HG02588 (cell line): ENCODE measurements at regions not wholly inside any gene's neighbourhood (a gene's known extent, or its start where the extent isn't known, plus 50 kb on each side); places are given as distances from the start of the nearest gene placed in this dataset.
"Not testable (repeated sequence)": the region's sequence is repeated elsewhere in the genome, so short reads cannot be mapped to it uniquely, and the experiment has no call there.

Experiments
- ATAC-seq: cut with Tn5 transposase; IDR thresholded peaks from one replicate; pipeline ENCODE4 v1.9.1; 2021; ENCODE audit warnings: mild to moderate bottlenecking, moderate library complexity; ENCODE audit not compliant: unreplicated experiment

DNA sequence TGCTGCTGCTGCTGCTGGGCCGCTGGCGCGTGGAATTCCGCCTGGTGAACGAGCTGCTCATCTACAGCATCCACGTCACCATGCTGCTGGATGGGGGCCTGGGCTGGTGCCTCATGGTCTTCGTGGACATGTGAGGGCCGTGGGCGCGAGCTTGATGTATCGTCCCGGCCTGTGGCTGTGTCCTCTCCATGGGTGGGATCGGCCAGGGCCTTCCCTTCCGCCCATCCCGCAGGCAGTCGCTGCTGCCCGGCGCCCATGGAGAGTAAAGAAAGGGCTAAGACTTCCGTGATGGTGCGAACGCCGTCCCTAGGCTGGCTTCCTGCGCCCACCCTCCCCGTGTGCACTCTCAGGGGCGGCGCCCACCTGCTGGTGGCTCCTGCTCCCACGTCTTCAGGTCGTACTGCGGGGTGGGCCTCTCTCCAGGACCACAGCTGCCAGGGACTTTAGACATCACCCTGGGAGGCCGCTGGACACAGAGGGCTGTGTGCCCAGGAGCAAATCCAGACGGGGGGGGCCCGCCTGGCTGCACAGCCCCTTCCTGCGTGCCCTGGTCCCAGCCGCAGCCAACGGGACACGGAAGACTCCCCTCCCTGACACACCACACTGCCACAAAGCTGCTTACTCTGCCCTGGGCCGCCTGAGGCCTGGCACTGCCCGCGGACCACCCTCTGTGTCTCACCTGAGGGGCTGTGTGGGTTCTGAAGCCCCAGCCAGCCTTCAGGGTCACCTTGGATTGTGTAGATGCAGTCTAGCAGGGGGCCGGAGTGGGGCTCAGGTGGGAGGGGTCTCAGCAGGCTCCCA is 167.5 kb downstream of the SEPTIN7 start:
- no peak for ATAC-seq

DNA sequence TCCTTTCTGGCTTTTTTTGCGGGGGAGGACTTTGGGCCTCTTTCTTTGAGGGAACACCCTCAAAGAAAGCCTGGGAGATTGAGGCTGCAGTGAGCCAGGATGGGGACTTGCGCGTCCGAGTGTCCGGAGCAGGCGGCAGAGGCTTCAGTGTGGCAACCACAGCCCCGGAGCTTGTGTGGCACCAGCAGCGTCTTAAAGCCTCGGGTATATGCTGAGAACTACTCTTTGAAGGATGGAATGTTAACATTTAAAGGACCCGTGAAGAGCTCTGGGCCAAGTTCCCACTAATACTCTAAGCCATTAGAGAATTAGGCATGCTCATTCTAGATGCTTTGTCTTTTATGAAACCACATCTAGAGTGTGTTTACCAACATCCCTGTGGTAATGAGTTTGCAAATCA is 168.2 kb downstream of the SEPTIN7 start:
- no peak for ATAC-seq

DNA sequence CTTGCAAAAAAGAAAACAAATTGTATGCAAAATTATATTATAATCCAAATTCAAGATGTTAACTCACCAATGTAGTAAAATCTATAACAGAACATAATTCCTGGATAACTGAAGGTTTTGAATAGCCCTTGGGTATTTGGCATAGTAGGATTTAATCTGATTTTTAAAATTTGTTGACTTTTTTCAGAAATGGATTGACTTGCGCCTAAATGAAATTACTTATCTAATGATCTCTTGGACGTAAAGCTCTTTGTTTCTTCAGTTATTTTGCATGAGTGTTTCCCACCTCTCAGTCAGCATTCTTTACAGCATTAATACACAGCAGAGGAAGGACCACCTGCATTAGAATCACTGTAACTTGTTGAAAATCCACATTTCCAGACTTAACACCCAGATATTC is 169.6 kb downstream of the SEPTIN7 start:
- ATAC-seq, result no peak

DNA sequence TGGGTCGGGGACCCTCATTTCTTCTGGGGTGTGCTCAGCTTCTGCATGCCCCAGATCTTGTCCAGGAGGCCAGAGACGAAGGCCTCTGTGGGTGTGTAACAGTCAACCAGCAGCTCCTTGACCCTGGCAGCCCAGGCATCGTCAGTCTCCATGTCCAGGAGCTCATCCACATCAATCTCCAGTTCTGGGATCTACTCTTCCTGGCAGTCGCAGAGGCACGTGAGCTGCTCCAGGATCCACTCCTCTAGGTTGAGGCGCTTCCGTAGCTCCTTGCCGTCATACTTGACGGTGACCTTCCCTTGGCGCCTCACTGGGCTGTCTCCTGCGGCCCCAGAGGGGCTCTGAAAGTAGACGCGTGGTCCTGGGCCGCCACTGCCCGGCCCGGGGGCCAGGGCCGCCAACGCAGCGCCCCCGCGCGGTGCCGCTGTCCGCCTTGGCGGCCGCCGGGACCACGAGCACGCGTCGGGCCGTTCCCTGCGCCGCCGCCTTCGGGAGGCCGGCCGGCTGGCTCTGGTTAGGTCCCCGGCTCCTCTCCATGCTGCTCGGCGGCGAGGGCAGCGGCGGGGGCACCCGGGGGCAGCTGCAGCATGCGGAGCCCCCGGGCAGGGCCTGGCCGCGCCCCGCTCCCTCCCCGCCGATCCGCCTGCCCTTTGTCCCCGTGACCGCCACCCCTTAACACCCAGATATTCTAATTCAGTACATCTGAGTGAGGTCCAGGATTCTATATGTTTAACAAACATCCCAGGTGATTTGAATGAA is 170.5 kb downstream of the SEPTIN7 start:
- no peak for ATAC-seq

DNA sequence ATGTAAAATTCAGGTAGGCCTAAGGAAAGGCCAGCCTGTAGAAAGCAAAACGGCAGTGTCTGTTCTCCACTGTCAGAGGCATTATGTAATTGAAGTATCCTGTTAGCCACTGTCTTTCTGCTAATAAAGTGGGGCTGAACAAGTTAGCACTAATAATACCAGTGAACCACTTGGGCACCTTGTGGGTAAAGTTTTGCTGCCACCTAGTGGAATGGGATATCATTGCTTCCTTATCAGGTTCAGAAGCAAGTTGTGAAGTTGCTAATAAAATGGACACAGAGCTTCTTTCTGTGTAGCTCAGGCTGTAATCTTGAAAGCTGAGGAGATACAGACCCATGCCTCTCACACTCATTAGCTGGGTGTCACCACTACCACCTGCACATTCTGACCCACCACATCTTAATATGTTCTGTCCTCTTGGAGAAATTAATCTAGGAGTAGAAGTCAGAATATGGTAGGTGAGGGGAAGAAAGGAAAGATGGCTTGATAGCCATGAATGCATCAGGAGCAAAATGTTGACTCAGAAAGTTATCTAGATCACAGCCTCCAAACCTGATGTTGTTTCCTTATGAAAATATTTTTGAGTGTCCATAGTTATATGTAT is 175.1 kb downstream of the SEPTIN7 start:
- no peak for ATAC-seq

DNA sequence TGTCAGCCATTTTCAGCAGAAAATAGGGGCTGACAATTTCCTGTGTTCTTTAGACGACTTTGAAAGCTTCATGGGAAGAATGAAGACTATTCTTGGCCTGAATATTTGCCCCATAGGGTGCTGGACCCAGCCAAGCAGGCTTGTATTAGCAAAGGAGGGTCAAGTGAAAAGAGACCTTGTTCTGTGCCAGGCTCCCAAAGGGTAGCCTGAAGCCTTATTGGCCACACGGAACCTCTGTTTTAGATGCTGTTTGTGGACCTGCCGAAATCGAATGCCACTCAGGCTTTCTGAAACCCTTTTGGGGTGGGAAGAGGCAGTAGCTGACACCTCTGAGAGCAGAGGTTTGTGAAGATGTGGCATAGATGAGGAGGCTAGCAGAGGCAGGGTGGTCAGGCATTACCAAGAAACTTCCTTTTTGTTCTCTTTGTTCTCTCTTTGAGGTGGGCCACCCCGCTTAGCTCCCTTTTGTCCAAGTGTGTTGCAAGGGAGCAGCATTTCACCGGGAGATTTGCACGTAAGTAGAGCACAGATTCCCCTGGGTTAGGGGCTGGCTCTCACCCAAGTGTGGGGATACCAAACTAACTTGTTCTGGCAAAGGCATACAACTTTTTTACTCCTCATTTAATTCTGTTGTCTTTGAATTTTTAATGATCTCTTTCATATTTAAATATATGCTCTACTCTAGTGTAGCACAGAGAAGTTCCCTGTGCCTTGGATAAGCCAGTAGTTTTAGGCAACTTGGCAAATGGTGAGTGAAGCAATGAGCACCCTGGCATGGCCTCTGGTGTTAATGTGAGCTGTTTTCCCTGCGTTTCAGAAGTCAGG is 174.0 kb upstream of the EEPD1 start:
- not testable (repeated sequence) for ATAC-seq

DNA sequence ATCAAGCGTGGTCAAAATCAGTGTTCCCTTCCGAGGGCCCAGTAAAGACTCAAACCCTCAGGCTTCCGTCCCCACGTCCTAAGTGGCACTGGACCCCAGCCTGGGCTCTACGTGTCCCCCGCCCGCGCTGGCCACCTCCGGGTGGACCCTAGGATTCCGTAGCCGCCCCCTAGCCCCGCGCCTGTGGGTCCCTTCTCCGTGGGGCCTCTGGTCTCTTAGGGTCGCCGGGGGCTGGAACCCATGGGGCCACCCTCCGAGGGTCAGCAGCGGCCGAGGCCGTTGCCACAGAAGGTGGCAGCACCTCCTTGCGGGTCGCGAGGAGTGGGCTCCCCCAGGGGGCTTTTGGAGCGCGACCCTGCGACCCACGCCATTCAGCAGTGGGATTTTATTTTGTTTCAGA is 170.5 kb upstream of the EEPD1 start:
- ATAC-seq, result no peak

DNA sequence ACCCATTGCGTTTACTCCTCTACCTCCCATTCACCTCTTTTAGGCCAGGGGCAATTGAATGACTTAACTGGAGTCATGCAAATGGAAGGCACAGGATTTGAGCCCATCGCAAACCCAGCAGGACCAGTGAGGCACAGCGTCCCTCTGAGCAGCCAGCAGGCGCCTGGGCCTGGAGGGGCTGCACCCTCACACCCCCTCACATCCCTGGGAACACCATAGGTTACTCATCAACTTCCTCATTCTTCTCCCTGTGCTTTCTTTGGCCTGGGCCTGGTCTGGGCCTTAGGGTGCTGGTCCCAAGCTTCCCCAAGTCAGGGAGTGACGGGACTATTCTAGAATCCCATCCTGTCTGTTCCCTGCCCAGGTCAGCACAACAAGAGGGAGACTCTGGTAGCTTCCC is 169.4 kb upstream of the EEPD1 start:
- ATAC-seq, result no peak

DNA sequence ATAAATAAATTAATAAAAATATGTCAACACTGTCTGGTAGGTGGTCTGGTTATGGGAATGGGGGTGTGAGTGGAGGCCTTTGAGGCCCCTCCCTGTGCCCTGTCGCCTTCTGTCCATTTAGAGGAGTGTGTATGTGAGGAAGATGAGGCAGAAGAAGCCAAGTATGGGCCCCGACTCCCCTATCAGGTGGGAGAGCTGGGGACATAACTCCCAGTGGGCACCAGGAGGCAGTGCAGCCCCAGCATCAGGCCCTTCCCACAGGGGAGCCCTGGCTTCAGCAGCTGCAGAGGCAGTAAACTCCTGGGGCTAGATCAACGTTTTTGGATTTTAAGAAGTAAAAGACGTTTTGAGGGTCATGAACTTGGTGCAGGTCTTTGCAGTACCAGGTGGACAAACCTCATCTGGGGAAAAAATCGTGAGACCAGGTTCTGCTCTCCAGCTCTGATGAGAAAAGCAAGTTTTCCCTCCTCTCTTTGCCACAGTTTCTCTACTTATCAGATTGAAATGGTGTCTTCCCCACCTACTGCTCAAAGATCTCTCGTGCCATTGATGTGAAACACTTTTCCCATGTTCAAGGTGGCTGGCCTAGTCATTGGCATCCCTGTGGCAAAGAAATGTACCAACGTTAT is 167.8 kb upstream of the EEPD1 start:
- peak; percentile 93 for ATAC-seq

DNA sequence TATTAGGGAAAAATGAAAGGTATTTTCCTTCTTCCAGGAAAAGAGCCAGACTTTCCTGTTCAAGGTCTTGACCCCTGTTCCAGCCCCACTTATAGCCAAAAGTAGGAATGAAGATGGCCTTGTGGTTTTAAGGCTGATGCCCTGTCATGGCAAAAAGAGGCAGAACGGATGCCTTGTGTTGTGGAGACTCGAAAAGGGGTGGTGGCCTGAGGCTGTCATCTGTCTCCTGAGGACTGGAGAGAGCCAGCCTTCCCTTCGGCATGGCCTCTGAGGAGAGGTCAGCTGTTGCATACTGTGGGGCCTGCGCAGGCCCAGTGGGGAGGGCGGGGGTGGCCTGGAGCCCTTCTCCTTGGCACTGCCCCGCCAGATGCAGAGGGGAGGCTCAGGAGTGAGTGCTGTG is 166.0 kb upstream of the EEPD1 start:
- no peak for ATAC-seq

DNA sequence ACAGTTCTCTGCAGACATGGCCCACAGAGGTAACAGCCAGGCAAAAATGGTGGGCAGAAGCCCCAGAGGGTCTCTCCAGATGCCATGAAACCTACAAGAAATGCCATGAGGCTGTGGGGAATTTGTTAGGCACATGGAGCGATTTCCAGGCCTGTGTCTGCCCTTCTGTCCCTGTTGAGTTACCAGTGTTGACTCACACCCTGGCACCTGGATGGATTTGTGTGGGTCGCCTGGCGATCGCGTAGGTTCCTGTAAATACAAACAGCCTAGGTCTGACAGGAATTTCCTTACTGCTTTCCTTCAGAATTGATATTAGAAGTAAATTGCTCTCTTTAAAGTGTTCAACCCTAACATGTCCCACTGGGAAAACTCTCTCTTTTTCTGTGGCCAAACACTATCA is 164.9 kb upstream of the EEPD1 start:
- ATAC-seq, result no peak

DNA sequence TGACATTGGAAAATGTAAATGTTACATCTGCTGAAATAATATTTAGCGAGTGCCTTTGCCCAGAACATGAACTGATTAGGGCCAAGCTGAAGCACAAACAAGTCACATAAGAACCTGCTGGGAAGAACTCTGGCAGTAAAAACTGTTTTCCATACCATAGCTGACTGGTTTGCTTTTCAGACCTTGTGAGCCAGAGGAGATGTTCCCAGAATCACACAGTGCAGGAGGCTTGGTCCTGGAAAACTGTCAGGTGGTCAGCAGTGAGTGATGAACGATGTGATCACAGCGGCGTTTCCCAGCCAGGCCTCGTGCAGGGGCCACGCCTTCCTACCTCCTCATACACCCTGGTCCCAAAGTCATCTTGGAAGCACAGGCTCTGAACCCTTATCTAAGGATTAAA is 164.2 kb upstream of the EEPD1 start:
- no peak for ATAC-seq

DNA sequence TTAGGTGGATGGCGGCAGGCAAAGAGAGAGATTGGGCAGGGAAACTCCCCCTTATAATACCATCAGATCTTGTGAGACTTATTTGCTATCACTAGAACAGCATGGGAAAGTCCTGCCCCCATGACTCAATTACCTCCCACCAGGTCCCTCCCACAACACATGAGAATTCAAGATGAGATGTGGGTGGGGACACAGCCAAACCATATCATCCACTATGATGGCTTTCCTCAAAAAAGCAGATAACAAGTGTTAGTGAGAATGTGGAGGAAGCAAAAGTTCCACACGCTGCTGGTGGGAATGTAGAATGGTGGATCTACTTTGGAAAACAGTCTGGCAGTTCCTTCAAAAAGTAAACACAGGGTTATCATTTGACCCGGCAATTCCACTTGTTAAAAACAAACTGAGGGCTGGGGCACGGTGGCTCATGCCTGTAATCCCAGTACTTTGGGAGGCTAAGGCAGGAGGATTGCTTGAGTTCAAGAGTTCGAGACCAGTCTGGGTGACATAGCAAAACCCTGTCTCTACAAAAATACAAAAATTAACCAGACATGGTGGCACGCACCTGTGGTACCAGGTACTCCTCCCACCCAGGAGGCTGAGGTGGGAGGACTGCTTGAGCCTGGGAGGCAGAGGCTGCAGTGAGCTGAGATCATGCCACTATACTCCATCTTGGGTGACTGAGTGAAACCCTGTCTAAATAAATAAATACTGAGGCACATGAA is 161.4 kb upstream of the EEPD1 start:
- no peak for ATAC-seq

DNA sequence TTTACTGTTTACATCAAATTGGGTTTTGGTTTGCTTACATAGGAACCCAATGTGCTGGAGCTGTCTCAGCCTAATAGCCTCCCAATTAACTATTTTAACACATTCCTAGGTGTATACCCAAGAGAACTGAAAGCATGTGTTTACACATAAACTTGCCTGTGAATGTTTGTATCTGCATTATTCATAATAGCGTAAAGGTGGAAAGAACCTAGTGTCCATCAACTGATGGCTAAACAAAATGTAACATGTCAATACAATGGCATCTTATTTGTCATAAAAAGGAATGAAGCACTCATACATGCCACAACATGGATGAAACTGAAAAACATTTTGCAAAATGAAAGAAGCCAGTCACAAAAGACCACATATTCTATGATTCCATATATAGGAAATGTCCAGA is 160.6 kb upstream of the EEPD1 start:
- no peak for ATAC-seq

DNA sequence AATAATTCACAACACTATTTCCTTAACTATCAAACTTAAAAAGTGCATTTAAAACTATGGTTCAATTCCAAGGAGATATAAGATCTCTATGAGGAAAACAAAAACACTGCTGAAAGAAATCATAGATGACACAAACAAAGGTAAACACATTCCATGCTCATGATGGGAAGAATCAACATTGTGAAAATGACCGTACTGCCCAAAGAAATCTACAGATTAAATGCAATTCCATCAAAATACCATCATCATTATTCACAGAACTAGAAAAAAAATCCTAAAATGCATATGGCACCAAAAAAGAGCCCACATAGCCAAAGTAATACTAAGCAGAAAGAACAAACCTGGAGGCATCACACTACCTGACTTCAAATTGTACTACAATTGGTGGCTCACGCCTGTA is 159.9 kb upstream of the EEPD1 start:
- no peak for ATAC-seq

DNA sequence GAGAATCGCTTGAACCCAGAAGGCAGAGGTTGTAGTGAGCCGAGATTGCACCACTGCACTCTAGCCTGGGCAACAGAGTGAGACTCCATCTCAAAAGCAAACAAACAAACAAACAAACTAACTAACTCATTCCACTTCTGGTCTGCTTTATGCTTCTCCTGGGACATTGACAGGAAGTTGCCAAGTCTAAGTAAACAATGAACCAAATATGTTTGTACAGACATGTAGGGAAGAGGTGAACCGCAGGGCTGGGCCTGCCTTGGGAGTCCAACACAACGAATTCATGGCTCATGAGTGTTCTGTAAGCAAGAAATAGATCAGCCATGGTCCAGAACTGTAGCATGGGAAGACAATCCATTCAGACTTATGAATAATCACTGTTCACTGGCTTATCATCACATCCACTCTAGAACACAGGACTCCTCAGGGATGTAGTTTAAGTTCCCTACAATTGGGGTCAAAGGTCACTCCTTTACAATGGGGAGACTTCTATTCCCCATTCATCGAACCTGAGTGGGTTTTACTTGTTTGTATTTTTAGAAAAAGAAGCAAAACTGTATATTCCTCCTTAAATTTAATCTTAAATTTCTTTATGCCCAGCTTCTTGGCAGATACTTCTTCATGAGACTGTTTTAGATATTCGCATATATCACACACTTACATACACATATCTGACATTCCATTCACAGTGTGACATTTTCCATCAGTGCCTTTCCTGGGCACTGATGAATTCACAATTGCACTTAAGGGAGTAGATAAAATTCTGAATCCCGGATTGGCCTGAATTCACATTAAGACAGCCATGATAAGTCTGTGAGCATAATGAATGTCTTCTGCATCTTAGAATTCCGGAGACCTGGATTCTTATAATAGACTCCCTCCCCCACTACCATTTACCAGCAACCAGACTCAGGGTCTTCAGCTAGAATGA is 159.1 kb upstream of the EEPD1 start:
- no peak for ATAC-seq

DNA sequence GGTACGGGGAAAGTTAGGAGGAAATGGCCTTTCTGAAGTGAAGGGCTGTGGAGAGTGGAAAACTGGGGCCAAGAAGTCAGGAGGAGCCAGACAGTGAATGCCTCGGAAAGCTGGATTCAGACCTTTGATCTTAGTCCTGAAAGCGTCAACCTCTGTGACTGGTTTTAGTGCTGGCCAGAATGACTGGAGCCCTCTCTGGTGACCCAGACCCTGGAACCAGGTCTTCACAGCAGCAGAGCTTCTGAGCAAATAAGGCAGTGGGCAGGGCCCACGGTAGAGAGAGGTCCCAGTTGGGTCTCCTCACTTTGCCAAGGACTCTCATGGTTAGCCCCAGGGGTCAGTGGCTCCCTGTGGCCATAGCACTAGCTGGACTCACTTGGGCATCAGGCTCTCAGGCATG is 157.7 kb upstream of the EEPD1 start:
- ATAC-seq, result no peak

DNA sequence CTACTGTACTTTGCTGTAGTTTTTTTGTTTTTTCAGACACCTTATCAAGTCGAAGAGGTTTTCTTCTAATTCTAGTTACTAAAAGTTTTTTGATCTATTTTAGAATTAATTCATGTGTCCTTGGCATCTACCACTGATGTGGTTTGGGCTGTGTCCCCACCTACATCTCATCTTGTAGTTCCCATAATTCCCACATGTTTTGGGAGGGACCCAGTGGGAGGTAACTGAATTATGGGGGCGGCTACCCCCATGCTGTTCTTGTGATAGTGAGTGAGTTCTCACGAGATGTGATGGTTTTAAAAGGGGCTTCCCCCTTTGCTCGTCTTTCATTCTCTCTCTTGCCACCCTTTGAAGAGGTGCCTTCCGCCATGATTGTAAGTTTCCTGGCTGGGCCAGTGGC is 154.6 kb upstream of the EEPD1 start:
- ATAC-seq, result no peak

DNA sequence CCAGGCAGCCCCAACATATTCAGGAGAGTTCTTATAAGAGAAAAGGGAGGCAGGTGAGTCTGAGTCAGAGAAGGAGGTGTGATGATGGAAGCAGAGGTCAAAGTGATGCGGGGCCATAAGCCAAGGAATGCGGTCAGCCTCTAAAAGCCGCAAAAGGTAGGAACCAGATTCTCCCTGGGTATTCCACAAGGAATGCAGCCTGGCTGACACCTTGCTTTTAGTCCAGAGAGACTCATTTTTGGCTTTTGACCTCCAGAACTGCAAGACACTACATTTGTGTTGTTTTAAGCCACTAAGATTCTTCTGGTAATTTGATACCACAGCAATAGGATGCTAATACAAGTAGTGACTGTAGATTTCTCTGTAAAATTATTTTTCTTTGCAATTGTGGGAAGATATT is 151.5 kb upstream of the EEPD1 start:
- ATAC-seq, result no peak
